ENCODE measurements at regions not wholly inside any gene's neighbourhood (a gene's known extent, or its start where the extent isn't known, plus 50 kb on each side); places are given as distances from the start of the nearest gene placed in this dataset.
"Not testable (repeated sequence)": the region's sequence is repeated elsewhere in the genome, so short reads cannot be mapped to it uniquely, and the experiment has no call there.

DNA sequence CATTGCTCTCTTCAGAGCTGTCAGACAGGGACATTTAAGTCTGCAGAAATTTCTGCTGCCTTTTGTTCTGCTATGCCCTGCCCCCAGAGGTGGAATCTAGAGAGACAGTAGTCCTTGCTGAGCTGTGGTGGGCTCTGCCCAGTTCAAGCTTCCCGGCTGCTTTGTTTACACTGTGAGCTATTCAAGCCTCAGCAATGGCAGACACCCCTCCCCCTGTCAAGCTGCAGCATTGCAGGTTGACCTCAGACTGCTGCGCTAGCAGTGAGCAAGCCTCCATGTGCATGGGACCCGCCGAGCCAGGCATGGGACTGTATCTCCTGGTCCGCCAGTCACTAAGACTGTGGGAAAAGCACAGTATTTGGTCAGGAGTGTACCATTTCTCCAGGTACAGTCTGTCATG, 53.6 kb upstream of the MAPK10 start:
- DNase-seq (ENCODE audit: low read depth in 2 of 2), result not testable (repeated sequence)

GRCh38 chr4:86414686-86415085, 54.8 kb upstream of the MAPK10 start:
- DNase-seq (ENCODE audit: low read depth in 2 of 2), result no peak

DNA sequence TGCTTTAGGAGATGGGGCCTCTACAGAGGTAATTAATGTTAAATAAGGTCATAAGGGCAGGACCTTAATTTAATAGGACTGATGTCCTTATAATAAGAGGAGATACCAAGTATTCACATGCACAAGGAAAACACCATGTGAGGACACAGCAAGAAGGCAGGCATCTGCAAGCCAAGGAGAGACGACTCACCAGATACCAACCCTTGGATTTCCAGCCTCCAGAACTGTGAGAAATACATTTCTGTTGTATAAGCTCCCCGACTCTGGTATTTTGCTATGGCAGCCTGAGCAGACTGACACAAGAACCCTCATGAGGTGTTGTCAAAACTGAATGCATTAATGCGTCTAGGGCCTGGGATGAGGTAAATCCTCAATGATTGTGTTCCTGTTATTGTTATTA, 56.2 kb upstream of the MAPK10 start:
- DNase-seq (ENCODE audit: low read depth in 2 of 2), result no peak

GRCh38 chr4:86421461-86421860, 61.6 kb upstream of the MAPK10 start:
- no peak for DNase-seq (ENCODE audit: low read depth in 2 of 2)

- DNase-seq (ENCODE audit: low read depth in 2 of 2), result no peak
Measured at GRCh38 chr4:86431543-86432116, 71.8 kb upstream of the MAPK10 start.

DNA sequence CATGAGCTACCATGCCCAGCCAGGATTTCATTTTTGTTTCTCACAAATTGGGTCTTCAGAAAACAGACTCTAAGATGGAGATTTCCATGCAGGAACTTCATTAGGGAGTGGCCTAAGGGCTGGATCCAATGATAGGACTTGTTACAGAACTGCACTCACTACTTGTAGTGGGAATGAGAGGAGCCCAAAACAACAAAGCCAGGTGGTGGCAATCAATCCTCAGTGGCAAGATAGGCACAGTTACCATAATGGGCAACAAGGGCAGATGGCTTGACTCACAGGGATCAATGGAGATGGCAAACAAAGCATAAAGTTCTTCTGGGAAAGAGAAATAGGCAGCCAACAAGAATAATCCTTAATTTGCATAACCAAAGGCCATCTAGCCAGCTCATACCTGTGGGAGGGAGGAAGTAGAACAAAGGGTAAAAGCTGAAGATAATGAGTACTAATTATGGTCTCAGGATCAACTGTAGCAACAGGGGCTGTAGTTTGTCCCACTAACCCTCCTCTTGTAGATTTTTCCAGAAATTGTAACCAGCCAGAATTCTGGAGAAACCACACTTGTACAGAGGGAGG, 72.8 kb upstream of the MAPK10 start:
- no peak for DNase-seq (ENCODE audit: low read depth in 2 of 2)

GRCh38 chr4:86439293-86439692, 79.4 kb upstream of the MAPK10 start:
- no peak for DNase-seq (ENCODE audit: low read depth in 2 of 2)

DNA sequence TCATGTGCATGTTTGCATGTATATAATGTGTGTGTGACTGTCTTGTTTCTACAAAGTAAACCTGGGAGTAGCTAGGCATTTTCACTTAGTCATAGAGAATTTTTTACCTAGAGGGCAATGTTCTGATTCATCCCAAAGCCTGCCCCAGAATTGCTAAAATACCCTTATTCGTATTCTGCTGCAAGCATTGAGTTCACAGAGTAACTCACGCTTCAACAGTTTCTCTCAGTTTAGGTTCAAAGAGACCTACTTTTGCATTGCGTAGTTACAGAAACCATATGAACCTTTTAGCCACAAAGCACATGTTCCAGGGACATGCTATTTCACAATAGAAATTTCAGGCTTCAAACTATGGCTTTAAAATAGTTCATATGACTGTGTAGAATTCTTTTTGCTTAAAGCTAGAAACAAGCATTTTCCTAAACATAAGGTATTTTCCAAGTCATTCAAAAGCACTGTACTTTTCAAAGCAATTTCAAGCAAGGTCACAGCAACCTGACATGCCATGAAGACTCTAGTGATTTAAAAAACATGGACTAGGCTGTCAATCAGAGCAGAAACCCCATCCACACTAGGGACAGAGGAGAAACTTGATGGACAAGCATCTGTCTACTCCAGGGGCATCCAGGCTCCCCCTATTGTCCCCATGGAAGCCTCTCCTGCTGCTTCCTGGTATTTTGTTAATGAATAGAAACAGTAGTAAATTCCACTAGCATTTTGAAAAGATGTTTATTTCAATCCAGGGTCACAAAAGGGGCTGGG, 81.5 kb upstream of the MAPK10 start:
- DNase-seq (ENCODE audit: low read depth in 2 of 2), result no peak

GRCh38 chr4:86442881-86443280, 83.0 kb upstream of the MAPK10 start:
- no peak for DNase-seq (ENCODE audit: low read depth in 2 of 2)

- no peak for DNase-seq (ENCODE audit: low read depth in 2 of 2)
Measured at GRCh38 chr4:86443495-86443894, 83.6 kb upstream of the MAPK10 start.

GRCh38 chr4:86446996-86447395, 87.1 kb upstream of the MAPK10 start:
- DNase-seq (ENCODE audit: low read depth in 2 of 2), result no peak

- no peak for DNase-seq (ENCODE audit: low read depth in 2 of 2)
Measured at GRCh38 chr4:86448871-86449270, 89.0 kb upstream of the MAPK10 start.

GRCh38 chr4:86449746-86450588, 90.1 kb upstream of the MAPK10 start:
- DNase-seq (ENCODE audit: low read depth in 2 of 2), result no peak

DNA sequence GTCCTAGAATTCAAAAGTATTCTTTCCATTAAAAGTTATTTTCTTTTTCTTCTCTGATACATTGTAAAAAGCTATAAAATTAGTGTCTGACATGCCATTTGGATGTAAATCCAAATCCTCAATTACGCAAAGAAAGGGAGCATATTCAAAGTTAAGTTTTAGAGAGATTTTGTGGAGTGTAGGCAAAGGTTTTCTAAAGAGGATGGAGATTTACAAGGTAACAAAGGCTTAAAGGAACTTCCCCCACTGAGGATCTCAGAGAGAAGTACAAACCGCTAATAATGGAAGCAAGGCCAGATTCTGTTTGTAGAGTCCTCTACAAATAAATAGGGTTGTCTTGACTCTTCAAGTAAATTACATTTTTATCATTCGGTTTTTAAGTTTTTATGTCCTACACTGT, 91.0 kb upstream of the MAPK10 start:
- no peak for DNase-seq (ENCODE audit: low read depth in 2 of 2)

DNA sequence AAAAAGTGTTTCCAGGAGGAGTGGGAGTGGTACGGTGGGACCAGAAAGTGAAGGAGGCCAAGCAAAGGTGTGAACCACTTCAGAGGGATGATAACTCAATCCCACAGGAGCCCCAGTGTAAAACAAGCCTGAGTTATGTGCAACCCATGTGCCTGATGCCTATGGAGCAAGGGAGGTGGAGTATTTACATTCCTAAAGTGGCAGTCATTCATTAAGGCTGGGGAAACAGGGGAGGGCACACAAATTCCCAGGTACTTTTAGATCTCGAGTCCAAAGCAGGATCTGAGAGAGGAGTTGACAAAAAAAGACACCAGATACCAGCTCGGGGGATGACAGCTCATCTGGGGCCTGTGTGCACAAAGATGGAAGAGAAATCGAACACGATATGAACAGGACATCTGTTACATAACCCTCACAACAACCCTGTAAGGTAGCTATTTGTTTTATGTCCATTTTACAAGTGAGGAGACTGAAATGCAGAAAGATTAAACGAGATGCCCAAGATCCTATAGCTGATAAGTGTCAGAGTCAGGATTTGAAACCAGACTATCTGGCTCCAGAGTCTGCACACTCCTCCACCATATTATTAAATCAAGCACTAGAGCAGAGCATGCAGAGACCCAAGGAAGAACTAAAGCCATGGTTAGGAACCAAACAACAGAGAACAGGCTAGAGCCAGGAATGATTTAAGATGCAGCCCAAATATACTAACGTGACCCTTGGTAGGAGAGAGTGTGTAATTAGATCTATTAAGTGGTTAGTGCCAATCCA, 91.9 kb upstream of the MAPK10 start:
- no peak for DNase-seq (ENCODE audit: low read depth in 2 of 2)

DNA sequence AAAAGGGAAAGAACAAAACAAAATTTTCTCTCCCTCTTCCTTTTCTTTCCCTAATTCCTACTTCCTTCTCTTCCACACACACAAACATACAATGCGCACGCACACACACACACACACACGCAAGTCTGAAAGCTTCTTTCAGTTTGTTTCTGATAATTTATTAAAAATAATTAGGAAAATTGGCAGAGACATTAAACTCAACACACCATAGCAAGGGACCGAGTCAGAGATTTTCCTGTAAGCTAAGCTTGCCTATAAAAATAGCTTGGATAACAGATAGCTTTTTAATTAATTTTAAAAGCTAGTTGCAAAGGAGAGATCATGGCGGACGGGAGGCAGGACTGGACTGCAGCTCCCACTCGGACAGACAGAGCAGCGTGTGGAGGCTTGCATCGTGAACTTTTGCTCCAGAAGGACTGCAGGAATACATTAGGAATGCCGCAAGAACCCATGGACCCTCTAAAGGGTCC, 92.6 kb upstream of the MAPK10 start:
- DNase-seq (ENCODE audit: low read depth in 2 of 2), result no peak

- no peak for DNase-seq (ENCODE audit: low read depth in 2 of 2)
Measured at GRCh38 chr4:86452924-86453531, 93.2 kb upstream of the MAPK10 start.

DNA sequence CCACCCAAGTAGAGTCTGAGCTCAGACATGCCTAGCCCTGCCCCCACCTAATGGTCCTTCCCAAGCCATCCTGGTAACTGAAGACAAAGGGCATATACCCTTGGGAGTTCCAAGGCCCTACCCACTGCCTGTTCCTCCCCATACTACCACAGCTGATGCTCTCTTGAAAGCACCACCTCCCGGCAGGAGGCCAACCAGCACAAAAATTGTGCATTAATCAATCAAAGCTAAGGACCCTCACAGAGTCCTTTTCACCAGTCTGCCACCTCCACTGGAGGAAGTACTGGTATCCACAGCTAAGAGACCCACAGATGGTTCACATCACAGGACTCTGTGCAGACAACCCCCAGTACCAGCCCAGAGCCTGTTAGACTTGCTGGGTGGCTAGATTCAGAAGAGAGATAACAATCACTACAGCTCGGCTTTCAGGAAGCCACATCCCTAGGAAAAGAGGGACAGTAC, 93.8 kb upstream of the MAPK10 start:
- DNase-seq (ENCODE audit: low read depth in 2 of 2), result not testable (repeated sequence)

DNA sequence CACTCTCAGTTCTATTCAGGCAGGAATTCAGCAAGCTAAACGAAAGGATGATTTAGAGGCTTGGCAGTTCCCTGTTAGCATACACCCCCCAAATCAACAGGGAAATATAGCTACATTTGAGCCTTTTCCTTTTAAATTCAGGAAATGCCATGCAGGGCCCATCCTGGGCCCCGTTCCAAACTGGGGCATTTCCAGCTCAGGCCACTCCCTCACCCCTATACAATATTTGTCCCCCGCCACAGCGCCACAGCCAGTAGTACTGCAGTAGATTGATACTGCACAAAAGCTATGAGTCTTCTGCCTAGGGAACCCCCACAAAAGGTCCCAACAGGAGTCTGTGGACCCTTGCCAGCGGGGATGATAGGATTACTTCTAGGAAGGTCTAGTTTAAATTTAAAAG, 102.0 kb upstream of the MAPK10 start:
- no peak for DNase-seq (ENCODE audit: low read depth in 2 of 2)

DNA sequence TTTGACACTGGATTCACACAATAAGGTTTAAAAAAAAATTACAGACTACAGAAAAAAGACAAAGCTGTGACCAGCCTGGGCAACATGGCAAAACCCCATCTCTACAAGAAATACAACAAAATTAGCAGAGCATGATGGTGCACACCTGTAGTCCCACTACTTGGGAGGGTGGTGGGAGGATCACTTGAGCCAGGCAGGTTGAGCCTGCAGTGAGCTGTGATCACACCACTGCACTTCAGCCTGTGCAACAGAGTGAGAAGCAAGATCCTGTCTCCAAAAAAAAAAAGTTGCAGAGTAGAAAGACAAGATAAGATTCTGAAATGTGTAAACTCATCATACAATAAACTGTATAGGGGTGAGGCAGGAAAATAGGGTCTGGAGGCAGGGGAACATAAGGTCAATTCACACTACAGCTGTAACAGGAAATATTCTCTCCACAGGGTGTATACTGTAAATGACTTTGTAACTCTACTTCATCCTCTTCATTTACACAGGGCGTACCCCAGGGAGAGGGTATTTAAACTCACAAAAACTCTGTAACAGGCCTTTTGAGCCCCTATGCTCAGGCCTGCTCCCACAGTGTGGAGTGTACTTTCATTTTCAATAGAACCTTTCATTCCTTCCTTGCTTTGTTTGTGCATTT, 112.6 kb upstream of the MAPK10 start:
- no peak for DNase-seq (ENCODE audit: low read depth in 2 of 2)

Data from stimulated activated CD8-positive, alpha-beta memory T cell treated with anti-CD3 and anti-CD28 coated beads, Interleukin-2, amount 100 ng/mL, for 48 hours (primary cell).